Type B pancreatic cell (in vitro differentiated cells): ENCODE measurements at regions not wholly inside any gene's neighbourhood (a gene's known extent, or its start where the extent isn't known, plus 50 kb on each side); places are given as distances from the start of the nearest gene placed in this dataset.

Experiments
- DNase-seq: peaks from one replicate; pipeline ENCODE4 v3.0.0; 2021; ENCODE audit warnings: mixed read lengths; ENCODE audit not compliant: unreplicated experiment; ENCODE audit errors: extremely low spot score
- H3K27ac Mint-ChIP-seq: 2 replicates; pipeline ENCODE4 v1.8.0; 2021; ENCODE audit warnings: mild to moderate bottlenecking, mixed read lengths
- H3K27me3 Mint-ChIP-seq: 2 replicates; pipeline ENCODE4 v1.8.0; 2021; ENCODE audit warnings: mixed read lengths
- H3K36me3 Mint-ChIP-seq: 2 replicates; pipeline ENCODE4 v1.8.0; 2021; ENCODE audit warnings: mixed read lengths
- H3K4me1 Mint-ChIP-seq: one replicate; pipeline ENCODE4 v1.8.0; 2021; ENCODE audit warnings: mixed read lengths; ENCODE audit not compliant: unreplicated experiment
- H3K4me3 Mint-ChIP-seq: 2 replicates; pipeline ENCODE4 v1.8.0; 2021; ENCODE audit warnings: mild to moderate bottlenecking, mixed read lengths
- H3K9me3 Mint-ChIP-seq: 2 replicates; pipeline ENCODE4 v1.8.0; 2021; ENCODE audit warnings: mixed read lengths
- TF ChIP-seq, protein P1 (sequence below): fragments of 200-600 bp; sonication (generic); conservative IDR thresholded peaks from 2 replicates; pipeline ENCODE4 v1.5.0; 2021; ENCODE audit warnings: antibody characterized with exemption, mild to moderate bottlenecking

DNA sequence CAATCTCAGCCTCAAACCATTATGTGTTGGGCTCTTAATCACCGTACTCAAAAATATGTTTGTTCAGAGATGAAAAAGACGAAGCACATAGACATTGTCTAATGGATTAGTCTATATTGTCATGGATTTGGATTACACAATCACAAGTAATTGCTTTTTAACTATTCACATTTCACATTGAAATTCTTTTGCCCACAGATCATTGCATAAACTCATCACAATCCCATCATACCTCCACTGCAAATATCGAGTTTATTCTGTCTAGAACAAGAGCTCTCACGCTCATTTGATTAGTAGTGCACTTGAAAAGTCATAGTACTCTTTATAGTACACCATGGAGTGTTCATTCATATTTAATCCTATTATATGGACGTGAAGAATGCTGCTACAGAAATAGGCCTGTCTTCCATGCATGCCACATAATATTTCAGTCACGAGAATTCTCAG lies 97.9 kb upstream of the SOX11 start:
- Mint-ChIP-seq H3K9me3 (peaks cover 4% of the 10 kb centered on the region), H3K4me3 (no peak overlapping the region), H3K27me3 (no peaks in the 10 kb centered on the region), H3K4me1 (peaks cover 27% of the 10 kb centered on the region), H3K27ac (no peak overlapping the region), H3K36me3 (no peaks in the 10 kb centered on the region)
- TF ChIP-seq, protein P1, sequence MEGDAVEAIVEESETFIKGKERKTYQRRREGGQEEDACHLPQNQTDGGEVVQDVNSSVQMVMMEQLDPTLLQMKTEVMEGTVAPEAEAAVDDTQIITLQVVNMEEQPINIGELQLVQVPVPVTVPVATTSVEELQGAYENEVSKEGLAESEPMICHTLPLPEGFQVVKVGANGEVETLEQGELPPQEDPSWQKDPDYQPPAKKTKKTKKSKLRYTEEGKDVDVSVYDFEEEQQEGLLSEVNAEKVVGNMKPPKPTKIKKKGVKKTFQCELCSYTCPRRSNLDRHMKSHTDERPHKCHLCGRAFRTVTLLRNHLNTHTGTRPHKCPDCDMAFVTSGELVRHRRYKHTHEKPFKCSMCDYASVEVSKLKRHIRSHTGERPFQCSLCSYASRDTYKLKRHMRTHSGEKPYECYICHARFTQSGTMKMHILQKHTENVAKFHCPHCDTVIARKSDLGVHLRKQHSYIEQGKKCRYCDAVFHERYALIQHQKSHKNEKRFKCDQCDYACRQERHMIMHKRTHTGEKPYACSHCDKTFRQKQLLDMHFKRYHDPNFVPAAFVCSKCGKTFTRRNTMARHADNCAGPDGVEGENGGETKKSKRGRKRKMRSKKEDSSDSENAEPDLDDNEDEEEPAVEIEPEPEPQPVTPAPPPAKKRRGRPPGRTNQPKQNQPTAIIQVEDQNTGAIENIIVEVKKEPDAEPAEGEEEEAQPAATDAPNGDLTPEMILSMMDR = no peak
- DNase-seq = no peak

DNA sequence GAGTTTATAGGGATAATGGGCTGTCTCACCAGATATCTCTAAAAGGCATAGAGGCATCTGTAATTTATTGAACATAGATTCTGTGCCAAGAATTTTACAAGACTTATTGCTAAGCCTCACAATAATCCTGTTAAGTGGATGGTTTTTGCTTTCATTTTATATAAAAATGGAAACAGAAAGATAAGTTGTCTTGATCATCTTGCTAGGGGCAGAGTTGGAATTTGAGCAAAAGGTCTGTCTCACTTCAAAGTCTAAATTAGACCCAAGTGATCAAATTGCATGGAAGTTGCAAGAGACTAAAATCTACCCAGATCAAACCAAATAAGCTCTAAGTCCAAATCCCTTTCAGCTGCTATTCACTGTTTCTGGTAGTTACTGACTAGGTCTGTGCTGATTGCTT lies 95.3 kb upstream of the SOX11 start:
- no peak for DNase-seq
- no peak overlapping the region for H3K27ac Mint-ChIP-seq
- no peak overlapping the region for H3K4me3 Mint-ChIP-seq
- TF ChIP-seq, protein P1 = no peak
- H3K27me3 Mint-ChIP-seq = no peaks in the 10 kb centered on the region
- peaks cover 27% of the 10 kb centered on the region for H3K4me1 Mint-ChIP-seq
- H3K36me3 Mint-ChIP-seq = no peaks in the 10 kb centered on the region
- no peaks in the 10 kb centered on the region for H3K9me3 Mint-ChIP-seq

DNA sequence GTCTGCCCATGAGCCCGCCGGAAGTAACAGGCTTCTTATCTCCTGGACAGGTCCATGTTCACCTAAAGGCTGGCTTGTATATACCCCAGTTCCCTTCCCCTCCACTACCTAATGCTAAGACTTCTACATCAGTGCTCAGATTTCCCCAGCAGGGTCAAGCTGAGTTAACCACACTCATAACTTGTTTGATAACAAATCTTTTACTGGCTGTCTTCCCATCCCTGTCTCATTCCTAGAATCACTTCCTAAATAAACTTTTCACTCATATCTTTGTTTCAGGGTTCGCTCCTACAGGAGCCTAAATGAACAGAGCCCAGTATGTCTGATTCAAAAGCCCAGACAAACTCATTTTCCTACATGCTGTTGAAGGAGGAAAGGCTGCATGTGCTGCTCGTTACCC lies 94.0 kb upstream of the SOX11 start:
- TF ChIP-seq, protein P1 = no peak
- Mint-ChIP-seq H3K27ac (no peak overlapping the region), H3K4me1 (peaks cover 17% of the 10 kb centered on the region), H3K36me3 (no peaks in the 10 kb centered on the region), H3K9me3 (no peaks in the 10 kb centered on the region), H3K27me3 (no peaks in the 10 kb centered on the region), H3K4me3 (no peak overlapping the region)
- no peak for DNase-seq

DNA sequence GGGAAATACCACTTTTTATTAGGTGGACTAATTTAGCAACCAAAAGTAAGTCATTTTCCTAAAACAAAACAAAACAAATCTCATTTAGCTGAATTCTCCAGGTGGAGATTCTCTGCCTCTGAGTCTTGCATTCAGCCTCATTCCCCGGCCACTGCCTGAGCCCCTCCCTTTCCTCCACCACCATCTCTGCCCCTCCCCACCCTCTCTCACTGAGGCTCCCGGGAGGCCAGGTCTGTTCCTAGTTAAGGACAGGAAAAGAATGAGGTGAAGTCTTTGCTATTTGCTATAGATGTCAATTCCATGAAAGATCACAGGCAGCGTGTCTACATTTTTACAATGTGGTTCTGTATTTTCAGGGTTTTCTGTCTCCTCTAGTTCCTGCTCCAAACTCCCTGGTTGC lies 83.0 kb upstream of the SOX11 start:
- no peak for DNase-seq
- Mint-ChIP-seq H3K27me3 (peaks cover 14% of the 10 kb centered on the region), H3K36me3 (no peaks in the 10 kb centered on the region), H3K27ac (no peak overlapping the region), H3K4me3 (no peak overlapping the region), H3K9me3 (peaks cover 10% of the 10 kb centered on the region), H3K4me1 (peaks cover 20% of the 10 kb centered on the region)
- TF ChIP-seq, protein P1 = no peak

DNA sequence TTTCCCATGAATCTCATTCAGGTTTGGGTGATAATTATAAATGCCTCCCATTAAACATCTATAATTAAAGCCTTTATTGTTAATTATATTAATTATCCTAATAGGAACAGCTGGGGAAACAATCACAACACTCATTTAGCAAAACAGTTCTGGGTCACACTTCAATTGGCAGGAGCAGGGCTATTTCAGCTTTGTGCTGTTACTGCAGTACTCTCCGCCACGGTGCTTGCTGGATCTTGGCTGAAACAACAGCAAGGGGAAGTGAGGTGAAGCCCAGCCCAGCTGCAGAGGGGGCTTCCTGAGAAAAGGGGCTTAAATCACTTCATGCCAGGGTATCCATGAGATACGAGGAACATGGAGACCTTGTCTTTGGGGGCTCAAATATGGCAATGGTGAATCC lies 79.5 kb upstream of the SOX11 start:
- no peak for DNase-seq
- Mint-ChIP-seq H3K4me3 (no peak overlapping the region), H3K36me3 (no peaks in the 10 kb centered on the region), H3K4me1 (peaks cover 15% of the 10 kb centered on the region), H3K27me3 (peaks cover 10% of the 10 kb centered on the region), H3K27ac (no peak overlapping the region), H3K9me3 (peaks cover 10% of the 10 kb centered on the region)
- TF ChIP-seq, protein P1 = no peak

DNA sequence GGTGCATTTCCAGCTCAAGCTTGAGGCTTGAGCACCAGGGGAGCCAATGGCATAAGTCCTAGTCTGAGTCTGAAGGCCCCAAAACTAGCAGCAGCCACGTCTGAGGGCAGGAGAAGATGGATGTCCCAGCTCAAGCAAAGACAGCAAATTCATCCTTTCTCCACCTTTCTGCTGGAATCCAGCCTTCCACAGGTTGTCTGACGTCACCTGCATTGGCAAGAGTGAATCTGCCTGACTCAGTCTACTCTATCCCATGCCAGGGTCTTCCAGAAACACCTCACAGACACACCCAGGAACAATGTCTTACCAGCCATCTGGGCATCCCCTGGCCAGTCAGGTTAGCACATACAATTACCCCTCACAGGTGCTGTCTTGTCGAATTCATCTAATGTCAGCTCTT lies 76.2 kb upstream of the SOX11 start:
- Mint-ChIP-seq H3K27ac (no peak overlapping the region), H3K36me3 (no peaks in the 10 kb centered on the region), H3K4me1 (no peaks in the 10 kb centered on the region), H3K9me3 (peaks cover 10% of the 10 kb centered on the region), H3K27me3 (peaks cover 8% of the 10 kb centered on the region), H3K4me3 (no peak overlapping the region)
- TF ChIP-seq, protein P1 = no peak
- DNase-seq = no peak
